Transverse colon (tissue), 4 donors: ENCODE measurements at regions not wholly inside any gene's neighbourhood (a gene's known extent, or its start where the extent isn't known, plus 50 kb on each side); places are given as distances from the start of the nearest gene placed in this dataset.
A peak's percentile ranks its signal among the peaks of the same experiment; 100 is the strongest.

ENCODE experiments used
- DNase-seq: peaks from one replicate; pipeline ENCODE4 v3.0.0-alpha.2; 2019
- H3K27ac ChIP-seq, 4 donors: fragments of 200-600 bp; sonication (generic); 2 replicates each; pipeline ENCODE4 v1.5.1; 2016 to 2018; ENCODE audit warnings: inconsistent platforms in 4 of 4
- H3K27me3 ChIP-seq: fragments of 200-600 bp; sonication (generic); 2 replicates; pipeline ENCODE4 v1.5.1; 2017; ENCODE audit warnings: inconsistent platforms
- H3K36me3 ChIP-seq, 4 donors: fragments of 200-600 bp; sonication (generic); 2 replicates each; pipeline ENCODE4 v1.5.1; 2017 to 2019; ENCODE audit warnings: inconsistent platforms in 4 of 4
- H3K4me1 ChIP-seq, 4 donors: fragments of 200-600 bp; sonication (generic); 2 replicates each; pipeline ENCODE4 v1.5.1; 2017 to 2020; ENCODE audit warnings: inconsistent platforms in 4 of 4
- H3K4me3 ChIP-seq, 4 donors: fragments of 200-600 bp; sonication (generic); 1 replicate in 1 of 4; 2 replicates in 3 of 4; pipeline versions ENCODE4 v1.5.1 to v1.6.1; 2017 to 2019; ENCODE audit warnings: inconsistent platforms in 4 of 4
- H3K9me3 ChIP-seq, 2 donors: fragments of 200-600 bp; sonication (generic); 2 replicates each; pipeline ENCODE4 v1.5.1; 2017 to 2019; ENCODE audit warnings: inconsistent platforms in 2 of 2
- EP300 ChIP-seq: sonication (generic); formaldehyde crosslinking; IDR thresholded peaks from one replicate; pipeline ENCODE4 v1.6.1; 2017; ENCODE audit warnings: antibody characterized with exemption, low read depth
- POLR2A ChIP-seq: fragments of 450-650 bp; IDR thresholded peaks from one replicate; pipeline ENCODE4 v1.6.1; 2016; ENCODE audit warnings: antibody characterized with exemption, mild to moderate bottlenecking, moderate library complexity
- POLR2AphosphoS5 ChIP-seq, 3 donors: sonication (generic); formaldehyde crosslinking; IDR thresholded peaks; one replicate each; pipeline ENCODE4 v1.6.1; 2016; ENCODE audit warnings: antibody characterized with exemption in 3 of 3
- WGBS, 2 donors: methylation state at CpG; one replicate each; pipeline ENCODE4 v1.1.5; 2018; ENCODE audit warnings: low coverage in 1 of 2; 5-methylcytosine and 5-hydroxymethylcytosine counted together
- in situ Hi-C, 4 donors: fragments of 200-750 bp; cut with MboI; loops; one replicate each; pipeline versions ENCODE4 v1.15.0 to v1.15.1; 2017; ENCODE audit warnings: low sequenced_read_pairs in 3 of 4, low pct_ligation_motif_present in 1 of 4, low pct_unique_long_range_greater_than_20kb in 1 of 4
- intact Hi-C: fragments of 100-400 bp; cut with DNase I; formaldehyde crosslinking; loops from one replicate; pipeline ENCODE4 v1.15.1; 2023; ENCODE audit warnings: low total_unique reads
- TF ChIP-seq, protein P1 (sequence below), 5 experiments: fragments of 200-600 bp in 3 of 5; fragments of 450-650 bp in 2 of 5; sonication (generic) in 3 of 5; IDR thresholded peaks; 1 replicate in 2 of 5; 2 replicates in 3 of 5; pipeline ENCODE4 v1.5.1; 2016 to 2017; ENCODE audit warnings: antibody characterized with exemption in 5 of 5, inconsistent platforms in 3 of 5, mild to moderate bottlenecking in 2 of 5, moderate library complexity in 1 of 5

GRCh38 chr1:29990304-29990703, 733.1 kb downstream of the MATN1 start:
- H3K4me3 ChIP-seq: no peak overlapping the region
- peaks cover 4 to 7% of the 10 kb centered on the region in 2 donors for H3K9me3 ChIP-seq
- H3K36me3 ChIP-seq: no peaks in the 10 kb centered on the region
- 82 to 87% methylated on average over 4 to 8 of the region's 8 CpGs for WGBS, 2 donors
- H3K27ac ChIP-seq: no peak overlapping the region
- no peaks in the 10 kb centered on the region for H3K4me1 ChIP-seq
- in situ Hi-C loops (no loop called here), intact Hi-C loops (no loop called here)
- no peaks in the 10 kb centered on the region for H3K27me3 ChIP-seq
- no peak for DNase-seq
- TF ChIP-seq POLR2A (no peak), EP300 (no peak), POLR2AphosphoS5 (IDR thresholded peaks at IDR 0.05) (no peak)
- TF ChIP-seq, protein P1, sequence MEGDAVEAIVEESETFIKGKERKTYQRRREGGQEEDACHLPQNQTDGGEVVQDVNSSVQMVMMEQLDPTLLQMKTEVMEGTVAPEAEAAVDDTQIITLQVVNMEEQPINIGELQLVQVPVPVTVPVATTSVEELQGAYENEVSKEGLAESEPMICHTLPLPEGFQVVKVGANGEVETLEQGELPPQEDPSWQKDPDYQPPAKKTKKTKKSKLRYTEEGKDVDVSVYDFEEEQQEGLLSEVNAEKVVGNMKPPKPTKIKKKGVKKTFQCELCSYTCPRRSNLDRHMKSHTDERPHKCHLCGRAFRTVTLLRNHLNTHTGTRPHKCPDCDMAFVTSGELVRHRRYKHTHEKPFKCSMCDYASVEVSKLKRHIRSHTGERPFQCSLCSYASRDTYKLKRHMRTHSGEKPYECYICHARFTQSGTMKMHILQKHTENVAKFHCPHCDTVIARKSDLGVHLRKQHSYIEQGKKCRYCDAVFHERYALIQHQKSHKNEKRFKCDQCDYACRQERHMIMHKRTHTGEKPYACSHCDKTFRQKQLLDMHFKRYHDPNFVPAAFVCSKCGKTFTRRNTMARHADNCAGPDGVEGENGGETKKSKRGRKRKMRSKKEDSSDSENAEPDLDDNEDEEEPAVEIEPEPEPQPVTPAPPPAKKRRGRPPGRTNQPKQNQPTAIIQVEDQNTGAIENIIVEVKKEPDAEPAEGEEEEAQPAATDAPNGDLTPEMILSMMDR (IDR thresholded peaks at IDR 0.05): no peak

GRCh38 chr1:29986986-29987385, 736.4 kb downstream of the MATN1 start:
- H3K9me3 ChIP-seq: no peaks in the 10 kb centered on the region
- H3K36me3 ChIP-seq: no peaks in the 10 kb centered on the region
- TF ChIP-seq, protein P1 (IDR thresholded peaks at IDR 0.05): no peak
- TF ChIP-seq EP300 (no peak), POLR2A (no peak), POLR2AphosphoS5 (IDR thresholded peaks at IDR 0.05) (no peak)
- peaks cover 4% of the 10 kb centered on the region for H3K27me3 ChIP-seq
- H3K4me3 ChIP-seq: no peak overlapping the region
- H3K4me1 ChIP-seq: no peaks in the 10 kb centered on the region
- WGBS, 2 donors: 38 to 54% methylated on average over 1 to 2 of the region's 2 CpGs
- no peak overlapping the region for H3K27ac ChIP-seq
- in situ Hi-C loops (loop anchor here in 1 of 4 donors (10.0 kb wide), 1 partner anchor 62 kb away; no protein-coding TSS in a partner anchor), intact Hi-C loops (no loop called here)
- DNase-seq: no peak

DNA sequence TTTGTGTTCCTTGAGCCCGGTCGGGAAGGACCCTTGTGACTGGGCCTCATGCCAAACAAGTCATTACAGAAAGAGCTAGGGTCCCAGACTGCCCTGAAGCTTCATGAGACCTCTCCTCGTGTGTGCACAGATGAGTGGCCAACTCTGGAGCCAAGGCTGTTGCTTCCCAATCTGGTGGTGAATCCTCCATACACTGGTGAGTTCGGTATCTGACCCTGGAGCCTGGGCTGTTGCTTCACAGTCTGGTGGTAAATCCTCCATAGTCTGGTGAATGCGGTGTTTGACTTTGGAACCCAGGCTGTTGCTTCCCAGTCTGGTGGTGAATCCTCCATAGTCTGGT, 737.8 kb downstream of the MATN1 start:
- Histone ChIP-seq H3K27me3 (peaks cover 4% of the 10 kb centered on the region), H3K9me3 (no peaks in the 10 kb centered on the region), H3K4me1 (no peaks in the 10 kb centered on the region), H3K27ac (peak overlapping the region in 2 of 4 donors; percentile 6 to 28), H3K36me3 (no peaks in the 10 kb centered on the region), H3K4me3 (no peak overlapping the region)
- in situ Hi-C loops: loop anchor here in 1 of 4 donors (10.0 kb wide), 1 partner anchor 61 kb away; no protein-coding TSS in a partner anchor
- TF ChIP-seq, protein P1 (IDR thresholded peaks at IDR 0.05): no peak
- TF ChIP-seq EP300: no peak
- TF ChIP-seq POLR2AphosphoS5 (IDR thresholded peaks at IDR 0.05): no peak
- TF ChIP-seq POLR2A: no peak
- WGBS, 2 donors: 69 to 100% methylated on average over 1 to 5 of the region's 5 CpGs
- no peak for DNase-seq
- intact Hi-C loops: no loop called here

- TF ChIP-seq POLR2A: no peak
- no peaks in the 10 kb centered on the region for H3K36me3 ChIP-seq
- H3K27me3 ChIP-seq: peaks cover 6% of the 10 kb centered on the region
- H3K27ac ChIP-seq: peak overlapping the region in 3 of 4 donors; percentile 34 to 60 (median 37)
- no peak overlapping the region for H3K4me3 ChIP-seq
- in situ Hi-C loops: loop anchor here in 1 of 4 donors (10.0 kb wide), 1 partner anchor 60 kb away; no protein-coding TSS in a partner anchor
- WGBS, 2 donors: 32 to 53% methylated on average over 6 to 7 of the region's 7 CpGs
- intact Hi-C loops: no loop called here
- no peaks in the 10 kb centered on the region for H3K4me1 ChIP-seq
- DNase-seq: no peak
- no peaks in the 10 kb centered on the region for H3K9me3 ChIP-seq
These were observed 738.4 kb downstream of the MATN1 start for GRCh38 chr1:29984862-29985605.
